ENCODE measurements at regions not wholly inside any gene's neighbourhood (a gene's known extent, or its start where the extent isn't known, plus 50 kb on each side); places are given as distances from the start of the nearest gene placed in this dataset.
"Not testable (repeated sequence)": the region's sequence is repeated elsewhere in the genome, so short reads cannot be mapped to it uniquely, and the experiment has no call there.

DNA sequence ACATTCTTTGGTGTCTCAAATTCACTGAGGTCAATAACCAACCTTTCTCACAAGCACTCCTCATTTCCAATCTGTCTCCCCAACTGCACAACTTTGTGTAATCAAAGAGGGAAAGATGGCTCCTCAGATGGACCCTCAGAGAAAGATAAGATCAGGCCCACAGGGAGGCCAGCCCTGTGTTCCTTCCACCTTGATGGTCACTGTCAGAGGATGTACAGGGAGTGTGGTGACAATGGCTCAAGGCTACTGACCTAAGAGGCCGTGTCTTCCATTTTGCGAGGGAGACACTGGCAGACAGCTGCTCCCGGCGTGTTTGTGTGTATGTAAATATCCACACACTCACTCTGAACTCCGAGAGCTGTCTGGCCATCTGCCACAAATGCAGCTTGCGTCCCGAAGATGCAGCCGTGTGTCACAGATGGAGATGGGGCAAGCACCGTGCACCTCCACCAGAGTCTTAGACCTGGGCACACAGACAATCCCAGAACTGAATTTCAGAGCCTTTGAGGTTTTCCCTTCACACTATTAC lies 712.1 kb upstream of the NRP1 start:
- Histone ChIP-seq H3K27ac (no peak overlapping the region), H3K36me3 (no peaks in the 10 kb centered on the region), H3K4me1 (no peaks in the 10 kb centered on the region), H3K9me3 (no peaks in the 10 kb centered on the region), H3K27me3 (no peaks in the 10 kb centered on the region), H3K4me3 (no peak overlapping the region)
- TF ChIP-seq POLR2A (IDR thresholded peaks at IDR 0.05), result no peak
- TF ChIP-seq POLR2AphosphoS5 (IDR thresholded peaks at IDR 0.05; ENCODE audit: insufficient read depth in 1 of 2, low read depth in 1 of 2), result no peak
- TF ChIP-seq, protein P1, sequence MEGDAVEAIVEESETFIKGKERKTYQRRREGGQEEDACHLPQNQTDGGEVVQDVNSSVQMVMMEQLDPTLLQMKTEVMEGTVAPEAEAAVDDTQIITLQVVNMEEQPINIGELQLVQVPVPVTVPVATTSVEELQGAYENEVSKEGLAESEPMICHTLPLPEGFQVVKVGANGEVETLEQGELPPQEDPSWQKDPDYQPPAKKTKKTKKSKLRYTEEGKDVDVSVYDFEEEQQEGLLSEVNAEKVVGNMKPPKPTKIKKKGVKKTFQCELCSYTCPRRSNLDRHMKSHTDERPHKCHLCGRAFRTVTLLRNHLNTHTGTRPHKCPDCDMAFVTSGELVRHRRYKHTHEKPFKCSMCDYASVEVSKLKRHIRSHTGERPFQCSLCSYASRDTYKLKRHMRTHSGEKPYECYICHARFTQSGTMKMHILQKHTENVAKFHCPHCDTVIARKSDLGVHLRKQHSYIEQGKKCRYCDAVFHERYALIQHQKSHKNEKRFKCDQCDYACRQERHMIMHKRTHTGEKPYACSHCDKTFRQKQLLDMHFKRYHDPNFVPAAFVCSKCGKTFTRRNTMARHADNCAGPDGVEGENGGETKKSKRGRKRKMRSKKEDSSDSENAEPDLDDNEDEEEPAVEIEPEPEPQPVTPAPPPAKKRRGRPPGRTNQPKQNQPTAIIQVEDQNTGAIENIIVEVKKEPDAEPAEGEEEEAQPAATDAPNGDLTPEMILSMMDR (IDR thresholded peaks at IDR 0.05), result no peak
- no peak for DNase-seq (ENCODE audit: extremely low spot score in 2 of 2)
- intact Hi-C loops (cut with DNase I), result no loop called here

DNA sequence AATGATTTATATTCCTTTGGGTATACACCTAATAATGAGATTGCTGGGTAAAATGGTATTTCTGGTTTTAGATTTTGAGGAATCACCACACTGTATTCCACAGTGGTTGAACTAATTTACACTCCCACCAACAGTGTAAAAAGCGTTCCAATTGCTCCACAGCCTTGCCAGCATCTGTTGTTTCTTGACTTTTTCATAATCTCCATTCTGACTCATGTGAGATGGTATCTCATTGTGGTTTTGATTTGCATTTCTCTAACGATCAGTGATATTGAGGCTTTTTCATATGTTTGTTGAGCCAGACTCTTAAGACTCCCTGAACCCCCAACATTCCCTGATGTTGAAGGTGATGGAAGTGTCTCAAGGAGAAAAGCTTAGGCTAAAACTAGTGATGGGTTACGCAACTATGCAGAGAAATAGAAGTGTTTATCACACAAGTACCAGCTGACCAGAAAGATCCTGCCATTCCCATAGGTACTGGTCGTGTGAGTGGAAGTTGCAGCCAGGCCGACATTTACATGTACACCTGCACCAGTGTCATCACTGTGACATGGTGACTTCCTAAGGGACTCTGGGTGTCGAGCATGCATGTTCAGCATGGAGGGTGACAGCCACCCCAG lies 711.2 kb upstream of the NRP1 start:
- Histone ChIP-seq H3K36me3 (no peaks in the 10 kb centered on the region), H3K27me3 (no peaks in the 10 kb centered on the region), H3K4me3 (no peak overlapping the region), H3K9me3 (no peaks in the 10 kb centered on the region), H3K4me1 (no peaks in the 10 kb centered on the region), H3K27ac (no peak overlapping the region)
- TF ChIP-seq POLR2AphosphoS5 (IDR thresholded peaks at IDR 0.05; ENCODE audit: insufficient read depth in 1 of 2, low read depth in 1 of 2) (no peak), POLR2A (IDR thresholded peaks at IDR 0.05) (no peak)
- TF ChIP-seq, protein P1 (IDR thresholded peaks at IDR 0.05), result no peak
- intact Hi-C loops (cut with DNase I), result no loop called here
- no peak for DNase-seq (ENCODE audit: extremely low spot score in 2 of 2)

DNA sequence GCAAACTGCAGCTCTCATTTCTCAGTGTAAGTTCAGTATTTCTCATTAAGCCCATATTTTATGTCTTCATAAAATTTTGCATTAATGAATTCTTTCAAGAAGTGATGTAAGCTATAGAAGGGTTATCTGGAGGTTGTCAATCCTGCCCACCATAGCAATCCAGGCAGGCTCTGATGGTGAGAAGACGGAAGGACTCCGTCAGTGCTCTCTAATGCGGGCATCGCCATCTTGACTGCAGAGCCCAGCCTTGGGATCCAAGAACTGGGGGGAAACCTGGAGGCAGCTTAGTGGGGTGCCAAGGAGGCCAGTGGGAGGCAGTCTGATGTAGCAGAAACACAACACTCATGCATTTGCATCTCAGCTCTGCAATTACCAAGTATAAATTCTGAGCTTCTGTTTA lies 707.4 kb upstream of the NRP1 start:
- no peak for DNase-seq (ENCODE audit: extremely low spot score in 2 of 2)
- H3K4me3 ChIP-seq, result no peak overlapping the region
- intact Hi-C loops (cut with DNase I), result no loop called here
- no peaks in the 10 kb centered on the region for H3K27me3 ChIP-seq
- no peaks in the 10 kb centered on the region for H3K4me1 ChIP-seq
- TF ChIP-seq POLR2AphosphoS5 (IDR thresholded peaks at IDR 0.05; ENCODE audit: insufficient read depth in 1 of 2, low read depth in 1 of 2) (no peak), POLR2A (IDR thresholded peaks at IDR 0.05) (no peak)
- TF ChIP-seq, protein P1 (IDR thresholded peaks at IDR 0.05), result no peak
- no peaks in the 10 kb centered on the region for H3K36me3 ChIP-seq
- no peaks in the 10 kb centered on the region for H3K9me3 ChIP-seq
- no peak overlapping the region for H3K27ac ChIP-seq

DNA sequence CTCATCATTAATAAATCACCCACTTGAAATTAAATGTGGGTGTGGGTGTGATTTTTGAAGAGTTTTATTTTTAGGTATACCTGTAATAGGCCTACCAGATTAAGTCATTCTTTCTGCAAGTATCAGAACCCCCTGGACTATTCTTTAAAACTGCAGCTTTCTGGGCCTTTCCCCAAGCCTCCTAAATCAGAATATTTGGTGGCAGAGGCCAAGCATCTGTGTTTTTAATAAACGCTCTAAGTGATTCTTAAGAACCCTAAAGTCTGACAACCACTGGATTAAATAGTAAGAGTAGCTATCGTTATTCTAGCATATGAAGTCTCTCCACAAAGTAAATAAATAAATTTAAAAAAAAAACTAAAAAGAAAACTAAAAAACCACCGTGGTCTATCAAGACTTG lies 703.0 kb upstream of the NRP1 start:
- H3K27ac ChIP-seq, result no peak overlapping the region
- TF ChIP-seq POLR2A (IDR thresholded peaks at IDR 0.05) (no peak), POLR2AphosphoS5 (IDR thresholded peaks at IDR 0.05; ENCODE audit: insufficient read depth in 1 of 2, low read depth in 1 of 2) (no peak)
- TF ChIP-seq, protein P1 (IDR thresholded peaks at IDR 0.05), result no peak
- H3K27me3 ChIP-seq, result no peaks in the 10 kb centered on the region
- H3K4me1 ChIP-seq, result no peaks in the 10 kb centered on the region
- no peak for DNase-seq (ENCODE audit: extremely low spot score in 2 of 2)
- no peaks in the 10 kb centered on the region for H3K9me3 ChIP-seq
- no peaks in the 10 kb centered on the region for H3K36me3 ChIP-seq
- intact Hi-C loops (cut with DNase I), result no loop called here
- H3K4me3 ChIP-seq, result no peak overlapping the region

DNA sequence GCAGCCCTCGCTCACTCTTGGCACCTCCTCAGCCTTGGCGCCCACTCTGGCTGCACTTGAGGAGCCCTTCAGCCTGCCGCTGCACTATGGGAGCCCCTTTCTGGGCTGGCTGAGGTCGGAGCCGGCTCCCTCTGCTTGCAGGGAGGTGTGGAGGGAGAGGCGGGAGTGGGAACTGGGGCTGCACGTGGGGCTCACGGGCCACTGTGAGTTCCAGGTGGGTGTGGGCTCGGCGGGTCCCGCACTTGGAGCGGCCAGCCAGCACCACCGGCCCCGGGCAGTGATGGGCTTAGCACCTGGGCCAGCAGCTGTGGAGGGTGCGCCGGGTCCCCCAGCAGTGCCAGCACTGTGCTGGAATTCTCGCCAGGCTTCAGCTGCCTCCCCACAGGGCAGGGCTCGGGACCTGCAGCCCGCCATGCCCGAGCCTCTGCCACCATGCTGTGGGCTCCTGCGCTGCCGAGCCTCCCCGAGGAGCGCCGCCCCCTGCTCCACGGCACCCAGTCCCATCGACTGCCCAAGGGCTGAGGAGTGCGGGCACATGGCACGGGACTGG lies 700.8 kb upstream of the NRP1 start:
- H3K4me1 ChIP-seq; H3K9me3 ChIP-seq; H3K27me3 ChIP-seq; H3K36me3 ChIP-seq; H3K27ac ChIP-seq; intact Hi-C loops (cut with DNase I); H3K4me3 ChIP-seq; DNase-seq (ENCODE audit: extremely low spot score in 2 of 2): not testable (repeated sequence)
